ENCODE measurements at regions not wholly inside any gene's neighbourhood (a gene's known extent, or its start where the extent isn't known, plus 50 kb on each side); places are given as distances from the start of the nearest gene placed in this dataset.
A peak's percentile ranks its signal among the peaks of the same experiment; 100 is the strongest.

DNA sequence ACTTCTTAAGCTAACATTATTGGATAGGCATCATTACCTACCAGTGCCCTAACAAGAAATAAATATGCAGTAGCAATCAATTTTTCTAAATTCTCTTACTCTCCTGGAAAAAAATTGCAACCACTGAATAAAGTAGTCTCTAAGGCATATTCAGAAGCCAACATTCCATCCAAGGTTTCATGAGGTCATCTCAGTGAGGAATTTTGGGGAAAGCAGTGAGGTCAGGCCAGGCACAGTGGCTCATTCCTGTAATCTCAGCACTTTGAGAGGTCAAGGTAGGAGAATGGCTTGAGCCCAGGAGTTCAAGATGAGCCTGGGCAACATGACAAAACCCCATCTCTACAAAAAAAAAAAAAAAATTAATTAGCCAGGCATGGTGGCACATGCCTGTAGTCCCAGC is 75.9 kb upstream of the GHITM start:
- in situ Hi-C loops (cut with HindIII; ENCODE audit: low pct_ligation_motif_present, low pct_unique_long_range_greater_than_20kb, low sequenced_read_pairs), result no loop called here
- DNase-seq, result no peak

DNA sequence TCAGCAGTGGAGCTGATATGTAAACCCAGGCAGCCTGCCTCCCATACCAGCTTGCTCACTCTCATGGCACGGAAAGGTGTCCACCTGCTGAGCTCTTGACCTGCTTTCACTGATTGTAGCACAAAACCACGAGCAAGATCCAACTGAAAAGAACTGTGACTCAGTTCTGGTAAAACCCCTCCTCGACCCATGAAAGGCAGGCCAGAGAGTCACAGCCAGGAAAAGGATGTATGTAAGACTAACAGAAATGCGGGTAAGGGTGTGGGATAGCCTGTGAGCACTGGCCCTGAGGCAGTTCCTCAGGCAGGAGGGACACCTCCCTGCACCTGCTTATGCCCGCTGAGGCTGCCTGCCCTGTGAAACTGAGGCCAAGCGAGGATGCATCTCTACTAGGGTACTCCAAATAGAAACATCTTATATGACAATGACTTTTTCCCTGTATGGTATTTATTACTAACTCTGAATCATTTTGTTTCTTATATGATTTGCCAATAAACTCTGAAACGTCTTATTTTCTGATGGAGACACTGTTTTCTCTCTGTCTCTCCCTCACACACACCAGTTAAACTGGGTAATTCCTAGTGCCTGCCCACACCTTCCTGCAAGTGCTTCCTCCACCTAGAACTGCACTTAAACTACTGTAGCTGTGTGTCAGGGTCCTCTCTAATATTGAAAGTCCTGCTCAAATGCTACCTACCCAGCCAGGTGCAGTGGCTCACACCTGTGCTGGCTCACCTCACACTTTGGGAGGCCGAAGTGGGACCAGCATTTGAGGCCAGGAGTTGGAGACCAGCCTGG is 73.3 kb upstream of the GHITM start:
- DNase-seq, result no peak
- in situ Hi-C loops (cut with HindIII; ENCODE audit: low pct_ligation_motif_present, low pct_unique_long_range_greater_than_20kb, low sequenced_read_pairs), result no loop called here

DNA sequence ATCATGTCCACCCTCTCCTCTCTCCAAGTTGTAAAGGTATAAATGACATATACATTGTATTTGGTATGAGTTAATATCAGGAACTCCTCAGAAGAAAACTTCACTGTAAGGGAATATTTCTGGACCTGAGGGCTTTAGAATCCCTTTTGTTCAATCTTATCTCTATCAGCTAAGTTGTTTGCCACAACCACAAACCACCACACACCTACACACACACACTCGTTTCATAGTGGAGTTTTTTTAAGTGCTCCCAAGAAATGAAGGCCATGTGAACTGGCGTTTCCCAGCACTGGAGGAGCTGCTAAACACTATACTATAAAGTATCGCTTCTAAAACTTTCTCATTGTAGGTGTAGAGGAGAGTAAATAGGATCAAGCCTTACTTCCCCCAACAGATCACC is 64.8 kb upstream of the GHITM start:
- no peak for DNase-seq
- in situ Hi-C loops (cut with HindIII; ENCODE audit: low pct_ligation_motif_present, low pct_unique_long_range_greater_than_20kb, low sequenced_read_pairs), result no loop called here

DNA sequence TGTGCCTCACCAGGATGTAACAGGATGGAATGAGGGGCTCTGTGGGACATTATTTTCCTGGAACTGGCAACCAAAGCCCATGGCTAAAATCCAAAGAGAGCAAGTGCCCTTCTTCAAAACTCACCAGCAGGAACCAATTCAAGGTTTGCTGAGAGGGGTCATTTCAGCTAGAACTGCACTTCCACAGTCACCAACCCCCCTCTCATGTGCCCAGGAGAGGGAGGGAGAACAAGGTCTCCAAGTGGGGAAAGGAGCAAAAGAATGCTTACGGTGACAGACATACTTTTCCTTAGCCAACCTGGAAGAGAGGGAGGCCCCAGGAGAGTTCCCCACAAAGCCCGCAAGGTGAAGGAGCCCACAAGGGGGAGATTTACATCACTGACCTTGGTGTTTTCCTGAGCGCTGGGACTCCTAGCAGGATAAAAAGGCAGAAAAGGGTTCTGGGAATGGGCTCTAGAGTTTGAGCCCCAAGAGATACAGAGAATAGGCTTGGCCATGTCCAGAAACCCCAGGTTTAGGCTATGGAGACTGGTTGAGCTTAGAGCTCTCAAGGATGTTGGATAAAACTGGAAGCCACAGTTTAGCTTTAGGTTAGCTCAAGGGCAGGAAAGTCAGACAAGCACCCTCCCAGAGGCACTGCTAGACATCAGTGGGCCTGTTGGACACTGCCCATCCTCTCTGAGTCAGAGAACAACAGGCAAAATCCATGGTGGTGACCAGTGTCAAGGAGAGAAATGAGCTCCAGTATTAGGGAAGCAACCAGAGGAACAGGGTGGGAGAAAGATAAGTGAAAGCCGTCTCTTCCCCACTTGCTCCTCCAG is 63.9 kb upstream of the GHITM start:
- in situ Hi-C loops (cut with HindIII; ENCODE audit: low pct_ligation_motif_present, low pct_unique_long_range_greater_than_20kb, low sequenced_read_pairs), result no loop called here
- DNase-seq, result no peak

DNA sequence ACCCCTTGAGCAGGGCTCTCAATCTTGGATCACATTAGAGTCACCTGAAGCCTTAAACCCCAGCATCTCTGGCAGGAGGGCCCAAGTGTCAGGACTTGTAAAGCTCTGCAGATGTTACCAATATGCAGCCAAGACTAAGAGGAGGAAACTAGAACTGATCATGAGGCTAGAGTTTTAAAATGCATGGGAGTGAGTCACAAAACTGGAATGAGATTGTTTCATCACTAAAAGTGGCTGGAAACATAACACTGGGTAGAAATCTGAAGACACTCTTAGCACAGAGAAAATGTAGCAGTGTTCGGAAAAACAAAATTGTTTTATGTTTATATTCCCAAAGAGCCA is 63.3 kb upstream of the GHITM start:
- in situ Hi-C loops (cut with HindIII; ENCODE audit: low pct_ligation_motif_present, low pct_unique_long_range_greater_than_20kb, low sequenced_read_pairs), result no loop called here
- peak; percentile 37 for DNase-seq

DNA sequence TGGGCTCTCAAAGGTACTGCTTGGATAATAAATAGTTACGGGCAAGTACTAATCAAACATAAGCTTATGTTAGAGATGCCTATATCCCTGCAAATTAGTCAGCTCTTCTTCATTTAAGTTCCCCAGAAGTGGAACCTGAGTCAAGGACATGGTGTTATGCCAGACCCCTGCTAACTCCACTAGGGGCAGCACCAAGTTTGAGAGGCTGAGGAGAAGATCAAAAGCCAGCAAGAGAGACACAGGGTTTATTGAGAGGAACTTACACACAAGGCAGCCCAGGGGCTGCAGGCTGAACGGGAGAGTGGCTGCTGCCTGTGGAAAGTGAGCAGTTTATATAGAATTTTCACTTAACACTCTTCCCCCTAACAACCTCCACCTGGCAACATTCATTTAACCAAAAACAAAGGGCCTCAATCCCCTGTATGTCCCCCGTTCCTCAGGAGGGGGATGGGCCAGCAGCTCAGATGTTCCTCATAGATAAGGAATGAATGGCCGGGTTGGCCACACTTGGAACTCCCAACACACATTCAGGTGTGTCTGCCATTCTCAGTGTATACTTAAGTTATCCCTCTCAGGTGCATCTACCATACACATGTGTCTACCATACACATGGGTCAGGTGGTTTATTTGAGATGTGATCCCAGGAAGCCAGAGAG is 62.6 kb upstream of the GHITM start:
- peak; percentile 35 for DNase-seq
- in situ Hi-C loops (cut with HindIII; ENCODE audit: low pct_ligation_motif_present, low pct_unique_long_range_greater_than_20kb, low sequenced_read_pairs), result no loop called here

DNA sequence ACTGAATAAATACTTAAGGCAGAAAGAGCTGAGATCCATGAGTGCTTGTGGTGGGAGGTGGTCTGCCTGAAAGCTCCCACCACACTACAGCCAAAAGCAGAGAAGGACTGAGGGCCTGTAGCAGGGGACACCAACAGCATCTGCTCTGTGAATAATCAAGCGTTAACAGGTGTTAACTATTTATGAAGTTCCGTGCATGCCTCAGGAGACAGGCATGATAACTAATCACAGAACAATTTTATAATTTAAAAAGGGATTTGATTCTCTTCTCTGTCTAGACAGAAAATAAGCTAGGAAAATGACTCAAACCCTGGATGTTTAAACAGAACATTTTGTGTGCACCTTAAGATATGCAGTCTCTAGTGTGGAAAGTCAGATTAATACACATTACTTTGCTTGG is 61.5 kb upstream of the GHITM start:
- in situ Hi-C loops (cut with HindIII; ENCODE audit: low pct_ligation_motif_present, low pct_unique_long_range_greater_than_20kb, low sequenced_read_pairs), result no loop called here
- no peak for DNase-seq

DNA sequence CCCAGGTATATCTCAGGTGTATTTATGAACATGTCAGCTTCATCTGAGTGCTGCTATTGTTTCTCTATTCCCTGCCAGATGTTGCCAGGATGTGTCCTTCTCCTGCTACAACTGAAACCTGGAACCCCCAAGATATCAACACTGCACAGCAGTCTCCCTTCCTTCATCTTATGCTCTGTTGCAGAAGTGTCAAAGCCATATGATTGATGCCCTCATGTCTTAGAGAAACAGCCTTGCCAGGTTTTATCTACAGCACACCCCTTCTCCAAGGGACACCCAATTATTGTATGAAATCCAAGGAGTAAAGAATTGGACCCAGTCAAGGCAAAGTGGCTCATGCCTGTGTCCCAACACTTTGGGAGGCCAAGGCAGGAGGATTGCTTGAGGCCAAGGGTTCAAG is 60.5 kb upstream of the GHITM start:
- DNase-seq, result no peak
- in situ Hi-C loops (cut with HindIII; ENCODE audit: low pct_ligation_motif_present, low pct_unique_long_range_greater_than_20kb, low sequenced_read_pairs), result no loop called here

DNA sequence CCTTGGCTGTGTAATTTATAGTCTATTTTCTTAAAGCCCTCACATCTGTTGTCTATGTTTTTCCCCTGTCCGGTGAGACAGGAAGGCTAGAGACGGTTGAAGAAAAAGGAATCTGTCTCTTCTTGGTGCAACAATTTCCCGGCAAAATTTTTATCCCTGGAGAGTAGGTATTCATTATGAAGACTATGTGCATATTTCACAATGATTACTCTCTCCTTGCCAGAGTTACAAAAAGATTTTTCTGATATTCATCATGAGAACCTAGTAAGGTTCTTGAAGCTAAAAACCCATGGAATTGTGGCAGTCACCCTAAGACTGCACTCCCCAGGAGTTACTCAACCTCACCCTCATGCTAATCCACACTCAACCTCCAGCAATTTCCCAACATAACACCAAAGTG is 55.0 kb upstream of the GHITM start:
- DNase-seq, result no peak
- in situ Hi-C loops (cut with HindIII; ENCODE audit: low pct_ligation_motif_present, low pct_unique_long_range_greater_than_20kb, low sequenced_read_pairs), result no loop called here

DNA sequence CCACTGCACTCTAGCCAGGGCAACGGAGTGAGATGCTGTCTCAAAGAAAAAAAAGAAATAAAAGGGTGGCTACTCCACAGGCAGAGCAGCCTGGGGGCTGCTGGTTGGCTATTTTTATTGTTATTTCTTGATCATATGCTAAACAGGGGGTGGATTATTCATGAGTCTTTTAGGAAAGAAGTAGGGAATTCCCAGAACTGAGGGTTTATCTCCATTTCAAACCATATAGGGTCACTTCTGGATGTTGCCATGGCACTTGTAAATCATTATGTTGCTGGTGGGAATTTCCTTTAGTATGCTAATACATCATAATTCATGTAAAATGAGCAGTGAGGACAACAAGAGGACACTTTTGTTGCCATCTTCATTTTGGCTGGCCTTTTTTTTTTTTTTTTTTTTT is 52.1 kb upstream of the GHITM start:
- in situ Hi-C loops (cut with HindIII; ENCODE audit: low pct_ligation_motif_present, low pct_unique_long_range_greater_than_20kb, low sequenced_read_pairs), result no loop called here
- no peak for DNase-seq

DNA sequence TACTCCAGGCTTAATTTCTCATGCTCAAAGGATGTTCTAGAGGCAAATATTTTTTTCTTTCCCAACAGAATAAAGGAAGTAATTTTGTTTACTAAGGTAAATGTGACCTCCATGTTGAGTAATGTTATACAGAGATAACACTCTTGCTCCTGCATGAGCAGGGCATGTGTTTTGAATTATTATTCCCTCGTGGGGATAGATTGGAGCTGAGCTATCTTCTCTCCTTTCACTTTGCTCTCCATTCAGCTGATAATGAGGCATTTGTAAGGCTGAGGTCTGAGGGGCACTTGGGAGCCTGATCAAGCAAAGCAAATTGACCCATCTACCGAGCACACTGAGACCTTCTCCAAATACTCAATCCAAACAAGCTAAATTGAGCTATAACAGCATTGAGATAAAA is 50.7 kb upstream of the GHITM start:
- DNase-seq, result no peak
- in situ Hi-C loops (cut with HindIII; ENCODE audit: low pct_ligation_motif_present, low pct_unique_long_range_greater_than_20kb, low sequenced_read_pairs), result no loop called here

DNA sequence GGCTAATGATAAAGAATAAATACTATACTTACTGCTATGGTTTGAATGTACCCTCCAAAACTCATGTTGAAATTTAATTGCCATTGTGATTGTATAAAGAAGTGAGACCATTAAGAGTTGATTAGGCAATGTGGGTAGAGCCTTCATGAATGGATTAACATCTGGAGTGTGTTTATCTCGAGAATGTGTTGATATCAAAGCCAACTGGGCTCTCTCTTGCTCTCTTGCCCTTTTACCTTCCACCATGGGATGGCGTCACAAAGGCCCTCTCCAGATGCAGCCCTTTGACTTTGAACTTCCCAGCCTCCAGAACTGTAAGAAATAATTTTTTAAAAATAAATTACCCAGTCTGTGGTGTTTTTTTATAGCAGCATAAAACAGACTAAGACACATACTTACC is 50.1 kb upstream of the GHITM start:
- in situ Hi-C loops (cut with HindIII; ENCODE audit: low pct_ligation_motif_present, low pct_unique_long_range_greater_than_20kb, low sequenced_read_pairs), result no loop called here

More for the DNA sequence above, 50.1 kb upstream of the GHITM start:
- no peak for DNase-seq
